HG02610 (cell line): ENCODE measurements at regions not wholly inside any gene's neighbourhood (a gene's known extent, or its start where the extent isn't known, plus 50 kb on each side); places are given as distances from the start of the nearest gene placed in this dataset.

ENCODE experiments used
- ATAC-seq: cut with Tn5 transposase; IDR thresholded peaks from one replicate; pipeline ENCODE4 v1.9.1; 2021; ENCODE audit warnings: mild to moderate bottlenecking, moderate library complexity; ENCODE audit not compliant: unreplicated experiment

DNA sequence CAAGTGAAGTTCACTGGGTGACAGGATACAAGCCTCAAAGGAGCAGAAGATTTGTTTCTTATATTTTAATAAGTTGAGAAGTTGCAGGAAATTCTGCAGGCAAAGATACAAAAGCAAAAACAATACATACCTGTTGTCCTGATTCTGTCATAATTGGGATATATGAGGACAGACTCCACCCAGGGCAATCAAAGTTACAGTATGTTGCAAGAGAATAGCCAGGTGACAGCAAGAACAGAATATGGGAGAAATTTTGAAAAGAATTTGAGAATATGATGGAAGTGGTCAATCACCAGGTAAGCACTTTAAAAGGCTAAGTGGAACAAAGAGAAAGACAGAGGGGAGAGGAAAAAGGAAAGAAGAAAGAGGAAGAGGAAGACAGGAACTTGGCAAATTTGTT, 607.6 kb upstream of the ADGRL4 start:
- ATAC-seq, result no peak

GRCh38 chr1:79613046-79613445, 606.5 kb upstream of the ADGRL4 start:
- no peak for ATAC-seq

GRCh38 chr1:79604490-79605198, 598.1 kb upstream of the ADGRL4 start:
- no peak for ATAC-seq

DNA sequence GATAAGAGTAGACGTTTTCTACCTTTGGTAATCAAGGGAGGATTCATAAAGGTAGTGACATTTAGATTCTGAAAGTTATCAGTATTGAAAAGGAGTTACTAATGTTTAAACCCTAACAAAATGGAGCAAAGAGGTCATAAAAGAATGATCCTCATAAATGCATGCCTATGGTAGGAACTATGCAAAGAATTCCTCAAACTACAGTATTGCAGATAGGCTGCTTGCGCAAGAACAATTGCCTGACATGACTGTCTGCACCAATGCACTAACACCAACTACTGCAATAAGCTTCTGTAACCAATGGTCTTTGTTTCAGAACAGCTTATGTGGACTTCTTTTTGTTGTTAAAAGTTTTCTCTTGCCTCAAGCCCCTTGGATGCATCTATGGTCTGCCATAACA, 597.3 kb upstream of the ADGRL4 start:
- no peak for ATAC-seq

GRCh38 chr1:79599257-79599656, 592.7 kb upstream of the ADGRL4 start:
- ATAC-seq, result no peak

DNA sequence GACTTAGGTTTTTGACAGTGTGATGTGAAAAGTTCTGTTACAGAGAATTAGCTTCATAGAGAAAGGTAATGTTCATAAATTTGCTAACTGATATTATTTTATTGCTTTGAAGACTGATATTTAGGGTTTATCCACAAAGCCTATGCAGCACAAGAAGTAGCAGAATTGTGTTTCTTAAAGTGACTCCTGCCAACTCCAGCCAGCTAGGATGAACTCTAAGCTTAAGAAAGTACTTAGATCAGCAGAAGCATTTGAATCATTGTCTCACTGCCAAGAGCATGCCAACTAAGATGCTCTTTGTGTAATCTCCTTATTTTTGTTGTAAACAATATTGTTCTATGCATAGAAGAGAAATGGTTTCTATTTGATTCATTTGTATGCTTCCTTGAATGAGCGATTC, 589.4 kb upstream of the ADGRL4 start:
- no peak for ATAC-seq

DNA sequence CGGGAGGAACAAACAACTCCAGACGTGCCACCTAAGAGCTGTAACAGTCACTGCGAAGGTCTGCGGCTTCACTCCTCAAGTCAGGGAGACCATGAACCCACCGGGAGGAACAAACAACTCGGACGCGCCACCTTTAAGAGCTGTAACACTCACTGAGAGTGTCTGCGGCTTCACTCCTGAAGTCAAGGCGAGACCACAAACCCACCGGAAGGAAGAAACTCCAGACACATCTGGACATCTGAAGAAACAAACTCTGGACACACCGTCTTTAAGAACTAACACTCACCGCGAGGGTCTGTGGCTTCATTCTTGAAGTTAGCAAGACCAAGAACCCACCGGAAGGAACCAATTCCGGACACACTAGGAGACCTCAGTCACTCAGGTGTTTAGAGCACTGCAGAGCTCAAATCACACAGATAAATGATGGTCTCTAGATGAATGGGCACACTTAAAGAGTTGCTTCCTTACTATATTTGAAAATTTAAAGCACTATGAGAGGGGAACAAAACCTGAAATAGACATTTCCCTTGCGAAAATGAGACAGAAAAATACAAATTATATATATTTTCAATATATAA, 587.7 kb upstream of the ADGRL4 start:
- ATAC-seq, result no peak

- ATAC-seq, result no peak
Observed at GRCh38 chr1:79592707-79593106, 586.2 kb upstream of the ADGRL4 start.

- ATAC-seq, result no peak
Observed at GRCh38 chr1:79588719-79589118, 582.2 kb upstream of the ADGRL4 start.

GRCh38 chr1:79587229-79587628, 580.7 kb upstream of the ADGRL4 start:
- no peak for ATAC-seq

DNA sequence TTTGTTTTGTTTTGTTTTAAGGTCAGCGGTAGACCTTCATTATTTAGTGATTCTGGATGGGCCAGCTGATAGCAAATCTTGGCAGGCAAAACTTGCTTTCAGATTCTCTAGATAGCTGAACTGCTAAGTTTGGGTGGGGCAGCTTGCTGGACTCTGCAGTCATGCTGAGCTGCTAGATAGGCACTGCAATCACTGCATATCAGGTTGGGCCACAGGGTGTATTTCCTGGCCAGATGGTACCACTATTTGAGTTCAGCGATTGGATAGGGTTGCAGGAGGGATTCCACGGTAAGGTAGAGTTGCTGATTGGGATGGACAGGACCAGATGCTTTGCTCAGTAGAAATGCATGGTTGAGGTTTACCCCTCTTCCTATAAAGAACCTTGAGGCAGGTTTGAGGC, 579.3 kb upstream of the ADGRL4 start:
- ATAC-seq, result no peak

DNA sequence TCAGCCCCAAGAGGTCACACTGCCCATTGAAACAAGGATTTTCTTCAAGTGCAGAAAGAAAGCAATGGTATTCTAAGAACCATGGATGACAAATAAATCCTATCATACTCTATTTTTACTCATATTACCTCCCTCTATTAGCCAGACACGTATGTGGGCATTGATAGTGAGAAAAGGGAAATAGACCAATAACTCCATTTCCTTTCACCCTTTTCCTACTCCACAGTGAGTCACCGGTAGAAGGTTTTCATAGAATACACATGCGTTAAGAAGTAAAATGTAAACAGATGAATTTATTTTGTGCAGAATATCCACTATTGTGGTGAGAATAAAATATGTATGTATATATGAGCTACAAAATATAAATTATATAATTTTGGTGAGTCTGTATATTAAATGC, 568.9 kb upstream of the ADGRL4 start:
- no peak for ATAC-seq

DNA sequence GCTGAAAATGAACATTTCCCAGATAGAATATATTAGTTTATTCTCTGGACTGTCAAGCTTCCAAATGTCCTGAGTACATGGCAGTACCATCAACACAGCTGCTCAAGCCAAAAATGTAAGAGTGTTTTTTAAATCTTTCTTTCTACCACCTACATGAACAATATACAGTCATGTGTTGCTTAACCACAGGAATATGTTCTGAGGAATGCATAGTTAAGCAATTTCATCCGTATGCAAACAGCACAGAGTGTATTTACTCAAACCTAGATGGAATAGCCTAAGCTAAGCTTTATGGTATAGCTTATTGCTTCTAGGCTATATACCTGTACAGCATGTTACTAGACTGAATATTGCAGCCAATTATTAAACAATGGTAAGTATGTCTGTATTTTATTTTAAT, 561.9 kb upstream of the ADGRL4 start:
- no peak for ATAC-seq

DNA sequence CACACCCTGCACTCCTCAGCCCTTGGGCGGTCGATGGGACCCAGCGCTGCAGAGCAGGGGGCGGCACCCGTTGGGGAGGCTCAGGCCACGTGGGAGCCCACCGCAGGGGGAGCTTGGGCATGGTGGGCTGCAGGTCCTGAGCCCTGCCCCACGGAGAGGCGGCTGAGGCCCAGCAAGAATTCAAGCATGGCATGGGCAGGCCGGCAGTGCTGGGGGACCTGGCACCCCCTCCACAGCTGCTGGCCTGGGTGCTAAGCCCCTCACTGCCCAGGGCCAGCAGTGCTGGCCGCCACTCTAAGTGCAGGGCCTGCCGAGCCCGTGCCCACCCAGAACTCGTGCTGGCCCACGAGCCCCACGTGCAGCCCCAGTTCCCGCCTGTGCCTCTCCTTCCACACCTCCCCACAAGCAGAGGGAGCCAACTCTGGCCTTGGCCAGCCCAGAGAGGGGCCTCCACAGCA, 555.0 kb upstream of the ADGRL4 start:
- no peak for ATAC-seq

- no peak for ATAC-seq
Observed at GRCh38 chr1:79556189-79556588, 549.7 kb upstream of the ADGRL4 start.

GRCh38 chr1:79554688-79555087, 548.2 kb upstream of the ADGRL4 start:
- no peak for ATAC-seq

GRCh38 chr1:79551321-79551720, 544.8 kb upstream of the ADGRL4 start:
- no peak for ATAC-seq

DNA sequence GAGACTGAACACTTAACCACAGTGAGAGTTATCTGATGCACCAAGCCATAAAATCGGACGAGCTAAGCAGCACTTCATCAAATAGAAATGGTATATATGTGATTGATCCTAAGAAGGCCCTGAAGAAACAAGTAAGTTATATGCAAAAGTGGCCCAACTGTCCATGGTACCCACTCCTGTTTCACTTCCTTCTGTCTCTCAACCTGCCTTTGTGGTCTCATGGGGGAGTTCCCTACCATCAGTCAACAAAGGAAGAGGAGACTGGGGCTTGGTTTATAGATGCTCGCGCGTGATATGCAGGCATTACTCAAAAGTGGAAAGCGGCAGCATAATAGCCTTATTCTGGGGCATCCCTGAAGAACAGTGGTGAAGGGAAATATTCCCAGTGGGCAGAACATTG, 543.9 kb upstream of the ADGRL4 start:
- no peak for ATAC-seq

GRCh38 chr1:79549201-79549600, 542.7 kb upstream of the ADGRL4 start:
- no peak for ATAC-seq

- no peak for ATAC-seq
Observed at GRCh38 chr1:79547514-79547913, 541.0 kb upstream of the ADGRL4 start.

GRCh38 chr1:79543394-79543793, 536.9 kb upstream of the ADGRL4 start:
- no peak for ATAC-seq

DNA sequence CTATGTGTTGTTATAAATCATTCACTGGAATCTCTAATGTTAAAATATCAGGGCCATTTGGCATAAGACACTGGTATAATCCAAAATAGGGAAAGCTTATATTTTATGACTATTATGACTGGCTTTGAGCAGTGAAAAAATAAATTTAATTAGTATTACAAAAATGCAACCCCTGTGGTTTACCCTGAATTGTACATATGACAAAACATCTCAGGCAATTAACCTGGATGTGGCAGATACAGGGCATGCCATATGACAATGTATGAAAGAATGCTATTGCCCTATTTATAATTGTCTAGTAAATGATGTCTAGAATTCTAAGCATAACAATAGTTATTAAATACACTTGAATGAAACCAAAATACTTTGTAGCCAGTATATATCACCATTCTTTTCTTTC, 532.5 kb upstream of the ADGRL4 start:
- no peak for ATAC-seq

DNA sequence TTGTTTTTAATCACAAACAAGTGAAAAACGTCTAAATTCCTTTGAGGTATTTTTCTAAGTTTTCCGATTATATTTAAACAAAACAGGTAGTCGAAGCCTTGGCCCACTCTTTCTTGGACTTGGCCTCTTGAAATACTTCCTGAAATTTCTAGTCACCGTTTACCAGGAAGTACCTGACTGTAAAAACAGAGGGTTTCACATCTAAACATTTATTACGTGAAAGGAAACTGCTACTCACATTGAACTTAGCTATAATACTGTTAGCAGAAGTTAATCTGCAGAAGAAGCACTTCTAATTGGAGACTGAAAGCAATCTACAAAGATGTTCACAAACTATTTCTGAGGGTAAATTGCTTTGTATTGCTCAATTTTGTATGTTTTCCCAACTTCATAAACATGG, 526.0 kb upstream of the ADGRL4 start:
- no peak for ATAC-seq
